Hepatocyte (in vitro differentiated cells): ENCODE measurements at regions not wholly inside any gene's neighbourhood (a gene's known extent, or its start where the extent isn't known, plus 50 kb on each side); places are given as distances from the start of the nearest gene placed in this dataset.

ENCODE experiments used
- CTCF ChIP-seq: fragments of 200-600 bp; sonication (generic); IDR thresholded peaks from 2 replicates; pipeline ENCODE4 v1.5.1; 2016; ENCODE audit warnings: antibody characterized with exemption, mild to moderate bottlenecking; ENCODE audit not compliant: poor library complexity
- EZH2 ChIP-seq: fragments of 200-600 bp; sonication (generic); IDR thresholded peaks from 2 replicates; pipeline ENCODE4 v1.6.1; 2016; ENCODE audit warnings: antibody characterized with exemption, mild to moderate bottlenecking, borderline replicate concordance

GRCh38 chr1:223009406-223009805, 133.6 kb downstream of the TLR5 start:
- TF ChIP-seq CTCF (no peak), EZH2 (no peak)
